BJ (cell line): ENCODE measurements at regions not wholly inside any gene's neighbourhood (a gene's known extent, or its start where the extent isn't known, plus 50 kb on each side); places are given as distances from the start of the nearest gene placed in this dataset.

ENCODE experiments used
- CTCF ChIA-PET: fragments of 350-600 bp; formaldehyde crosslinking; extraction: SDS; loops from one replicate; lab custom pipeline; 2021; ENCODE audit warnings: antibody characterized with exemption, inconsistent platforms; lab: Yijun Ruan, JAX
- POLR2A ChIA-PET: fragments of 300-600 bp; sonication (Branson Sonifier 250); formaldehyde crosslinking; extraction: SDS; loops from one replicate; lab custom pipeline; 2021; ENCODE audit warnings: antibody characterized with exemption; lab: Charles Lee
- DNase-seq: peaks from one replicate; pipeline ENCODE4 v3.0.0-alpha.2; 2011; ENCODE audit warnings: low read depth
- H3K27me3 ChIP-seq: 2 replicates; pipeline ENCODE4 v1.6.0; 2011; ENCODE audit warnings: low read length; ENCODE audit not compliant: control insufficient read depth, insufficient read depth
- H3K36me3 ChIP-seq: 2 replicates; pipeline ENCODE4 v1.5.1; 2011; ENCODE audit warnings: low read length; ENCODE audit not compliant: control insufficient read depth, insufficient read depth
- H3K4me3 ChIP-seq: 2 replicates; pipeline ENCODE4 v1.5.1; 2011; ENCODE audit warnings: low read depth, mild to moderate bottlenecking, control low read depth, low read length
- CTCF ChIP-seq: IDR thresholded peaks from 2 replicates; pipeline ENCODE4 v1.5.1; 2011; ENCODE audit warnings: low read depth, mild to moderate bottlenecking, control low read depth, inconsistent platforms, low read length, moderate library complexity; ENCODE audit not compliant: insufficient read depth

DNA sequence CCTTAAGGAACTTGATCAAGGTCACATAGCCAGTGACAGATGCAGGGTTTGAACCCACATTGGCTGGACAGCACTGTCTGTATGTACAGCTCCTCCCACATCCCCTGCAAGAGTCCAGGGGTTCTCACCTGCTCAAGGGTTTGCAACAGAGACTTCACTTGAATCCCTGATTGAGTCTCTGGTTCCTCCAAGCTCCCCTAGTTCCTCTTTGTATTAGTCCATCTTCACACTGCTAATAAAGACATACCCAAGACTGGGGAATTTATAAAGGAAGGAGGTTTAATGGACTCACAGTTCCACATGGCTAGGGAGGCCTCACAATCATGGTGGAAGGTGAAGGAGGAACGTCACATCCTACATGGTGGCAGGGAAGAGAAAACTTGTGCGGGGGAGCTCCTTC lies 72.8 kb upstream of the CLDN10 start:
- ChIA-PET CTCF (no interaction called here), POLR2A (no interaction called here)
- DNase-seq = no peak
- H3K36me3 ChIP-seq = no peaks in the 10 kb centered on the region
- no peak for TF ChIP-seq CTCF
- no peak overlapping the region for H3K4me3 ChIP-seq
- H3K27me3 ChIP-seq = peaks cover 1% of the 10 kb centered on the region; the same call in 1 of the 2 replicates

DNA sequence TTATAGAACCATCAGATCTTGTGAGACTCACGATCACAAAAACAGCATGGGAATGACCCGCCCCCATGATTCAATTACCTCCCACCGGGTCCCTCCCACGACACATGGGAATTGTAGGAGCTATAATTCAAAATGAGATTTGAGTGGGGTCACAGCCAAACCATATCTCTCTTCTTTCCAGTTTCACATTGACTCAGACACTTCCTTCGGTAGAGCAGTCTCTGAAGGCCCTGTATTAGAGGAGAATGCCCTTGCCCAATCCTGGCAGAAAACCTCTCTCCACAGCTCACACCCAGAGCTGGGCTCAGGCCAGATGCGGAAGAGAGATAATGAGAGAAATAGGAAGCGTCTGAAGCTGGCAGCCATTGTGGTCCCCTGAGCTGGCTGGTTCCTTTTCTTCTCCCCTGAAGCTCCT lies 72.4 kb upstream of the CLDN10 start:
- no peak for DNase-seq
- POLR2A ChIA-PET = no interaction called here

DNA sequence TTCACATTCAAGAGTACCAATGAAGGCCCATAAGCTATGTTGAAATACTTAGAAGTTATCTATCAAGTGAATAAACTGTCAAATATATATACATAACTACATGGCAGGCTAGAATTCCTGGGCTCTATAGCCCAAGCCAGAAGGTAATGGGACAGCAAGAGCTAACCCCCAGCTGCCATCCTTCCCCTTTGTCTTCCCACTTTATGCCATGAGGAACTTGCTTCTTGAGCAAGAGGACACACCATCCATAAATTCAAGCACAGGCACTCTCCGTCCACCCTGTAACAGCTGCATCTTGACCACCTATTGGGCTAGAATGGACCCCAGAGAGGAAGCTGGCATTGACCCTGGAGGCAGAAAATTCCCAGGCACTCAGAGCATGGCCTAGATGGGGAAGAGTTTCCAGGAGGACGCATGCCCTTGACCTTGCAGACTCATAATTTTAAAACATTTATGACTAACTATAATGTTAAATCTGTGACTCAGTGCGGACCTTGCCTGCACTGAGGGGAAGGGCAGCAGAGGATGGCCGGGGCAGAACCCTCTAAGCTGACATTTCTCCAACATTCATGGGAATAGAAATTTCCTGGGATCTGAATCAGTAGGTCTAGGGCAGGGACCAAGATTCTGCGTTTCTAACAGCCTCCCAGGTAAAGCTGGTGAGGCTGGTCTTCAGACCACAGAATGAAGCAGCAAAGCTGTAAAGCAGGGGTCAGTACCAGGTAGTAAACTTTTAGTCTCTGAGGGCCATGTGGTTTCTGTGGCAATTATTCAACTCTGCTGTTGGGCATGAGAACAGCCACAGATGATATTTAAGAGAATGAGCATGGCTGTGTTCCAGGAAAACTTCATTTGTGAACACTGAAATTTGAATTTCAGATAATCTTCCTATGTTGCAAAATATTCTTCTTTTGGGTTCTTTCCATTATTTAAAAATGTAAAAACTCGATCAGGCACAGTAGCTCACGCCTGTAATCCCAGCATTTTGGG lies 71.4 kb upstream of the CLDN10 start:
- ChIA-PET POLR2A (no interaction called here), CTCF (interaction anchor here (1.0 to 2.0 kb wide), 3 partner anchors 8 to 14 kb away, joined by 3 to 6 read pairs (median 6); no protein-coding TSS in a partner anchor)
- Histone ChIP-seq H3K4me3 (no peak overlapping the region), H3K27me3 (no peaks in the 10 kb centered on the region; the same call in 1 of the 2 replicates), H3K36me3 (no peaks in the 10 kb centered on the region)
- TF ChIP-seq CTCF = no peak
- no peak for DNase-seq

More for the DNA sequence above, 72.4 kb upstream of the CLDN10 start:
- H3K27me3 ChIP-seq = peaks cover 1% of the 10 kb centered on the region; the same call in 1 of the 2 replicates
- CTCF ChIA-PET = interaction anchor here (1.0 to 2.0 kb wide), 2 partner anchors 13 to 15 kb away, joined by 3 to 6 read pairs; no protein-coding TSS in a partner anchor
- no peak for TF ChIP-seq CTCF
- no peak overlapping the region for H3K4me3 ChIP-seq
- H3K36me3 ChIP-seq = no peaks in the 10 kb centered on the region

- Histone ChIP-seq H3K27me3 (no peaks in the 10 kb centered on the region; the same call in 1 of the 2 replicates), H3K36me3 (no peaks in the 10 kb centered on the region), H3K4me3 (no peak overlapping the region)
- no peak for TF ChIP-seq CTCF
- CTCF ChIA-PET = interaction anchor here (1.2 kb wide), 1 partner anchor 294 kb away, joined by 3 read pairs; no protein-coding TSS in a partner anchor
- no peak for DNase-seq
- POLR2A ChIA-PET = no interaction called here
Observed at GRCh38 chr13:95484052-95484451, 68.5 kb upstream of the CLDN10 start.

- CTCF ChIA-PET = interaction anchor here (1.0 to 1.4 kb wide), 2 partner anchors 8 to 296 kb away, joined by 3 to 6 read pairs; no protein-coding TSS in a partner anchor
- Histone ChIP-seq H3K4me3 (no peak overlapping the region), H3K36me3 (no peaks in the 10 kb centered on the region), H3K27me3 (no peaks in the 10 kb centered on the region; the same call in 1 of the 2 replicates)
- TF ChIP-seq CTCF = no peak
- DNase-seq = no peak
- POLR2A ChIA-PET = no interaction called here
Observed at GRCh38 chr13:95485045-95485517, 67.4 kb upstream of the CLDN10 start.
